Stimulated activated naive CD8-positive, alpha-beta T cell treated with anti-CD3 and anti-CD28 coated beads, Interleukin-15, Interleukin-2, amounts not matched to agents 100 U/mL and 50 U/mL, for 24 hours (primary cell): ENCODE measurements at regions not wholly inside any gene's neighbourhood (a gene's known extent, or its start where the extent isn't known, plus 50 kb on each side); places are given as distances from the start of the nearest gene placed in this dataset.

Experiments used
- ATAC-seq: fragments of 150-1000 bp; cut with Tn5 transposase; one replicate; pipeline ENCODE4 v1.10.0; 2021
- DNase-seq: peaks from one replicate; pipeline ENCODE4 v3.0.0; 2021

DNA sequence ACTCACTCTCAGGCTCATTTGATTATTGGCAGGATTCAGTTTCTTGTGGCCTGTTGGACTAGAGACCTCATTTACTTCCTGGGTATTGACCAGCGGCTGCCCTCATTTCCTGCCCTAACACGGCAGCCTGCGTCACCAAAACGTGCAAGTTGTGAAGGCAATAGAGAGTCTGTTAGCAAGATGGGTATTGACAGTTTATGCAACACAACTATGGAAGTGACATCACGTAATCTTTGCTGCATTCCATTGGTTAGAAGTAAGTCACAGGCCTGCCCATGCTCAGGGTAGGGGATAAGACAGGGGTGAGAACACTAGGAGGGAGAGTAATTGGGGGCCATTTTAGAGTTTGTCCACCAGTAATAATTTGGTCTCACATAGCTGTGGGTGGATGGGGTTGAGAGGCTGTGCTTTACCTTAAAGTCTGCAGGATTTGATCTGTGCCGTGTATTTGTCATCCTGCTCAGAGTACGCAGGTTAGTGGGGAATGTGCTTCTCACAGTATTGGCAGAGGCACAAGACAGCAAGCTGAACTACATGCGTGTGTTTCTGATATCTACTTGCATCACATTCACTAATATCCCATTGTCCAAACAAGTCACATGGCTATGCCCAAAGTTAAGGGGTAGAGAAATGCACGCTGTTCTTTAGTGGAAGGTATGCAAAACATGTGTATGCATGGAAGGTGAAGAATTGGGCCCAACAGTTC is 83.3 kb downstream of the EDEM1 start:
- no peak for ATAC-seq

DNA sequence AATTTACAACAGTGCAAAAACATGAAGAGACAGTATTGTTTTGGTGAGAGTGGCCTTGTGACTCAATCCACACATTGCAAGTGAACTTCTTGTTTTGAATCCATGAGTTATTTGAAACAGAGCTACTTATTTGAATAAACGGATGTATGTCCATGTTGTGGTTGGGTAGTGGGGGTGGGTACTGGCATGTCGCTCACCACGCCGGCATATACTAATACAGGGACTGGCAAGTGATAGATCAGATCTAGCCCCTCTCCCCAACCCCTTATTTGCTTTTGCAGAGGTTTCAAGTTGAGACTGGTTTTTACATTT is 83.8 kb downstream of the EDEM1 start:
- ATAC-seq: no peak
- no peak for DNase-seq

More for the DNA sequence above, 83.3 kb downstream of the EDEM1 start:
- no peak for DNase-seq

DNA sequence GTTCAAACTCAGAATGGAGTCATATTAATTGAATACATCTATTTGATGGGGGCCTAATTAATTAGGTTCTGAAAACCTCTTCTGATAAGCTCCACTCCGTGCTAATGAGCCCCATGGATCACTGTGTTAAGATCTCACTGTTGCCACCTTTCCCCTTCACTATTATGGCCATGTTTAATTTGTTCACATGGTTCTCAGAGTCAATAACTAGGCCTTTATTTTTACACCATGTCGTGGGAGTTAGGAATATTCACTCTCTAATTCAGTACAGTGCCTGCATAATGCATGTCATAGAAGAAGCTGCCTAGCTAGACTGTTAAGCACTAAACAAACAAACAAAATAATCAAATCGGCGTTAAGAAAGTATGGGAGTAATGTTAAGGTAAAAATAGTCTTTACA is 84.9 kb downstream of the EDEM1 start:
- ATAC-seq: no peak

DNA sequence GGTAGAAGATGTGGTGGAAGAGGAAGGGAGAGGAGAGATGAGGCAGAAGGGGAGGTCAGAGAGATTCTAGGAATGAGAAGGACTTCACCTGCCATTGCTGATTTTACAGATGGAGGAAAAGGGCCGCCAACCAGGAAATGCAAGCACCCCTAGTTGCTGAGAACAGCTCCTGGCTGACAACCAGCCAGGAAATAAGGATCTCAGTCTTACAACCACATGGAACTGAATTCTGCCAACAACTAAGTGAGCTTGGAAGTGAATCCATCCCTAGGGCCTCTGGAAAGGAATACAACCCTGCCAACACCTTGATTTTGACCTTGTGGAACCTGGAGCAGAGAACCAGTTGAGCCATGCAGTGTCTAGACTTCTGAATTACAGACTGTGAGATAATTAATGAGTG is 86.6 kb downstream of the EDEM1 start:
- ATAC-seq (no peak), DNase-seq (no peak)

More for the DNA sequence above, 84.9 kb downstream of the EDEM1 start:
- no peak for DNase-seq

DNA sequence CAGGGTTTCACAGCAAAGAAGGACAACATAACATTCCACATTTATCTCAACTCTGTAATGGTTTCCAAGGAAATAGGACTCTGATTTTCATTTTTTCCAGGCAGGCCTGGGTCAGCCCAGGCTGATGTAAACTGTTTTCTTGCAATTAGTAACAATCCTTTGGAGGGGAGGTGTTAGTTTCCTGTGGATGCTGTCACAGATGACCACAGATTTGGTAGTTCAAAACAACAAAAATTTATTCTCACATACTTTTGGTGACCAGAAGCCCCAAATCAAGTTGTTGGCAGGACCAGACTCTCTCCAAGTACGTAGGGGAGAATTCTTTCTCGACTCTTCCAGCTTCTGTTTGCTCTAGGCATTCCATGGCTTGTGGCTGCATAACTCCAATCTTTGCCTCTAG is 88.0 kb downstream of the EDEM1 start:
- DNase-seq (no peak), ATAC-seq (no peak)

DNA sequence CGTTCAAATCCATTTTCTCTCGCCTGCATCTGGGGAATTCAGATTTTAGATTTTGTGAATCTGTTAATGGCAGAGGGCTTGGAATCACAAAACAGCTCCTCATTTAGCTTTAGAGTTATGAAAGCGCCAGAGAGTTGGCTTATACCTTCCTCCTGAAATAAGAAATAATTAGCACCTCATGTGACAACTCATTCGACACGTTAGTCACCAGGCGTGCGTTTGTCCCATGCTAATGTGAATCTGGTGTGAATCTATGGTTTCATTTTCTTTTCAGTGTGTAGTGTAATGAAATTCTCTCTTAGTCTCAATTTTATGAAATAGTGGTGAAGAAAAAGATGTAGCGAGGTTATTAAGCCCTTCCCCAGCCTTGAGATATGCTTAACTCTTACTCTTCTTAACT is 89.4 kb downstream of the EDEM1 start:
- ATAC-seq: no peak
- DNase-seq: no peak

DNA sequence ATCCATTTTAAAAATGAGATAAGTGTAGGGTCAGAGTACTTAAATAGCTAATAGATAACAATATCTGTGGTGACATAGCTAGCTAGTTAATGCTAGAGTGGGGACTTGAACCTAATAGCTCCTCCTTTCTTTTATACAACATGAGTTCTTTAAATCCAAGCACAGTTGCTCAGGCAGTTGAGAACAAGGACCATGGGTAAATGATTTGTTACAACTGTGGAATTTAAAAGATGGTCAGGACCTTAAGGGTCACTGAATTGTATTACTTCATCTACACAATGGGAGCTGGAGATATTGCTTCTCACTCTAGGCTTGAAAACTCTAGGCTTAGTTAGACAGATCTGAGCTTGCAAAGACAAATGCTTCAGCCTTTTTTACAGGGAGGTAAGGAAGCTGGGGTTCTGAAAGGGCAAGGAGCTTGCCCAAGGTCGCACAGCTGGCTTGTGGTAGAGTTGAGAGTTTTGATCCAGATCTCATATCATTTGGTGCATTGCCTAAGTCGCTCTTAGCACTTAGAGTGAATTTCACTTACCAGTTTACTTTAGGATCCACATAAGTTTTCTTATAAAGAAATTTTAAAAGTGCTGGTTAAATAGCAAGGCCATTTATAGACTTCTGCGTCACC is 90.2 kb downstream of the EDEM1 start:
- ATAC-seq (no peak), DNase-seq (no peak)

DNA sequence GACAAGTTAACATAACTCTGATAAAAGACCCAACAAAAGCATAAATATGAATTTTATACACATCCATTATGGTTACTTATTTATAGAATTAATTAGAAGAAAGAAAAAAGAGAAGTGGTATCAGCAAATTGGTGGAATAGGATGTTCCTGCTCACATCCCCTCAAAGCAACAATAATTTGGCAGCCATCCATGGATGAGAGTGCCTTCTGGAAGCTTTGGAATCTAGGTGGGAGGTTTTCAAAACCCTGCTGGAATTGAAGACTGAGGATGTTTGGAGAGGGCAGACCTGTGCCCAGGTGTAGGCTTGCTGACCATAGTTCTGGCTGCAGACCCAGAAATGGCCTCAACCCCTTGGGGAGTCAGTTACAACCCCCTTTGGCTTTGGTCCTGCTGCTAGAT is 91.2 kb downstream of the EDEM1 start:
- ATAC-seq (no peak), DNase-seq (no peak)

DNA sequence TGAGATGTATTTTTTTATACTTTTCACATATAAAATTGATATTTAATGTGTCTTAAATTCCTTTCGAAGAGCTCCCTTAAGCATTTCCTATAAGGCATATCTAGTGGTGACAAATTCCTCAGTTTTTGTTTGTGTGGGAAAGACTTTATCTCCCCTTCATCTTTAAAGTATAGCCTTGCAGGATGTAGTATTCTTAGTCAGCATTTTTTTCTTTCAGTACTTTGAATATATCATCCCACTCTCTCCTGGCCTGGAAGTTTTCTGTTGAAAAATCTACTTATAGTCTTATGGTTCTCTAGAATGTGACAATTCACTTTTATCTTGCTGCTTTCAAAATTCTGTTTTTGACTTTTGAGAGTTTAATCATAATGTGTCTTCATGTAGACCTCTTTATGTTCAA is 95.2 kb downstream of the EDEM1 start:
- ATAC-seq (no peak), DNase-seq (no peak)

DNA sequence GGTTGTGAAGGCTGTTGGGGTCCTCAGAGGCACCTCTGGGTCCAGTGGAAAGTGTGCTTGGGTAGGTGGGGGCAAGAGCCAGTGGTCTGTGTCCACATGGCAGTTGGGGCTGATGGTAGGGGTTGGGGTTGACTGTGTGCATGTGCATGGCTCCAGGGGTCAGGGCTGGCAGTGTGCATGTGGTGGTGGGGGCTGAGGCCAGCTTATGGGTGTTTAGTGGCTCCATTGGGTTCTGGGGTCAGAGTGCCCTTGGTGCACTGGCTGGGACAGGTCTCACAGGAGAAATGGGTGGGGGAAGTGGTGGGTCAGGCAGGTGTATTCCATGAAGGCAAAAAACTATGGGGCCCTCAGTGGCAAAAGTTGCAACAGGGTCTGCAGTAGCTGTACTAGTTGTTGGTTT is 97.9 kb downstream of the EDEM1 start:
- ATAC-seq (no peak), DNase-seq (no peak)

DNA sequence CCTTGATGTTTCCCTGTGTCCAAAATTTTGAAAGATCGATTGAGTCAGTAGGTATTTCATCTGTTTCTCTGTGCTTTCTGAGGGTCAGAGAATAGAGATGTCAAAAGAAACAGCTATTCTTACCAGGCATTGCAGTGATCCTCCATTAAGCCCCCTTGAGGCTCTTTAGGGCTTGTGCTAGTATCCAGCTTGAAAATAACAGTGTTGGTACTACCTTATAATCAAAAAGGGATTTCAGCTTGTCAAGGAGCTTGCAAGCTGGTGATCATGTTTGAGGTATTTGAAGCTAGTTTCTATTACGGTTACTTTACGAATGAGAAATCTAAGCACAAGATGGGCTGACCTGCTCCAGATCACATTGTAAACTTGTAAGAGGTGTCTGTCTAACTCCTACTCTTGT is 103.4 kb downstream of the EDEM1 start:
- DNase-seq: no peak
- ATAC-seq: no peak

DNA sequence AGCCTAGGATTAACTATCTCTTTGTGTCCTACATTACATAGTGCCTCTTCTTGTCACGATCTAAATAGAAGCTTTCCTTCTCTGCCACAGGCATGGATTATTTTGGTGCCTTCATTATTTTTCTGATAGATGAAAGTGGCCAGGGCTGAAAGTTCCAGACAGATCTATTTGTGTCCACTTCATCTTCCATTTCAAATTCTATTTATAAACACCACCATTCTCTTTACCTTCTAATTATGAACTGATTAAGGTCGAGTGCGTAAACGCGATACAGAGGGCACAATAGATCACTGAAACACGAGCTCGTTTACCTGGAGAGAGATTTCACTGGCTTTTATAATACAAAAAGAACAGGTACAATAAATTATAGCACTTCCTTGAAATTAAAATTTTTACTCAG is 105.0 kb downstream of the EDEM1 start:
- ATAC-seq (no peak), DNase-seq (no peak)

DNA sequence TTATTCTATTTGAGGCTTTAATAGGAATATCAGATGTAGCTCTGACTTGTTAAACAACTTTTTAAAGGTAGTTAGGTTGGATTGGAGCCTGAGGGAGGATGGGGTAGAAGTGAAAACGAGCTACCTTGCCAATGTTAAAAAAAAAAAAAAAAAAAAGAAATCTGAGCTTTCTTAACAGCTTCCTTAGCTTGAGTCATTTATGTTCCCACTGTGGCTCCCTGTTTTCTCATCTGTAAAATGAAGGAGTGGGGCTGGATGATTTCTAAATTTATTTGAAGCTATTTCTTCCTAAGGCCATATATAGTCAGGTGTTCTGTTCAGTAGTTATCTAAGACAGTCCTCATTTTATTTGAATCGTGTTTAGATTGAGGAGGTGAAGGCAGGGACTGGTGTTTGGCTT is 105.7 kb downstream of the EDEM1 start:
- DNase-seq (no peak), ATAC-seq (no peak)

DNA sequence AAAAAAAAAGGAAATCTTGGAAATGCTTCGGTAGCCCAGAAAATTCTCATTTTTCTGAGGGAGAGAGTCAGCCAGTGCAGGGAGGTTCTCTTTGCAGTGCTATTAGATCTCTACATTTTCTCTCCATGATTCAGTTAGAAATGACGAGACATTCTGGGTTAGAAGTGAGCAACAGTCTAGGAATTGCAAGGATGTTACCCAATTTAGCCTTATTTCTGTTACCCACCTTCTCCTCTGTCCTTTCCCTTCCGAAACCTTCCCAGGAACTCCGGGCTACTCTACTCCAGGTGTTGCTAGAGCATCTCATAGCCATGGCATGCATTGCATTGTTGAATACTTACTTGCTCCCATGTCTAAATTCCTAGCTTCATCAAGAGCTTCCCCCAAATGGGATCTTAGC is 106.8 kb downstream of the EDEM1 start:
- DNase-seq: no peak
- ATAC-seq: no peak

DNA sequence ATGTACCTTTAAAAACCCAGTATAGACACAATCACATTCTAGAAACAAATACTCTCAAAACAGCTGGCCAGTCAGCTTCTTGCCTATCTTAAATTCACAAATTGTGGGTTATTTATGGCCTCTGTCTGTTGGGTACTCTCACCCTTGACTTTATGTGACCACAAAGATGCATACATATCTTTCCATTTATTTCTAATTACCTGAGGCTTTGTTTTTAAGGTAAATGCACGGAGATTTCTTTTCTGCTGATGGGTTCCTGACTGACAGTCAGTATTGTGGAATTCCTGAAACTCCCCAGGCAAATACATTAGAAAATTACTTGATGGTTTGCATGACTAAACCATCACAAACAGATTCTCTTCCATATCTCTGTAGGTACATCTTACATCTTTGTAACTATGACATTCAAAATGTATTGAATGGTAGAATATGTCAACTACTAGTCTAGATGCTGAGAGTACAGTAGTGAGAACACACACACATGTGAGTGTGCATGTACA is 107.7 kb downstream of the EDEM1 start:
- no peak for ATAC-seq
- no peak for DNase-seq

DNA sequence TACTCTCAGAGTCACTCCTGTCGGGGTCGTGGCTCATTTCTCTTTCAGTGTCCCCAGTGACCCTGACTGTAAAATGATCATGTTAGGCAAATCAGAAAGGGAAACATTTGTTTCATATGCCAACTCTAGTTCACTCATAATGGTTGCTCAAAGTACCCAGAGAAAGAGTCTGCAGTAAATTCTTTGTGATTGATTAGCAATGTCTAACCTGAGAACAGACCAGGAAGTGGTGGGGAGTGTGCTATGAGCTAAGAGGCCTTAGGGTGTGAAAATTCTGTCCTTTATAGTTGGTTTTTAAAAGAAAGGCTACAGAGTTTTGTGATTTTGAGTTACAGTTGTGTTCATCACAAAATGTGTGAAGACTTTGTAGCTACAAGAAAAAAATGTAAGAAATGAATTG is 108.9 kb downstream of the EDEM1 start:
- ATAC-seq (no peak), DNase-seq (no peak)

DNA sequence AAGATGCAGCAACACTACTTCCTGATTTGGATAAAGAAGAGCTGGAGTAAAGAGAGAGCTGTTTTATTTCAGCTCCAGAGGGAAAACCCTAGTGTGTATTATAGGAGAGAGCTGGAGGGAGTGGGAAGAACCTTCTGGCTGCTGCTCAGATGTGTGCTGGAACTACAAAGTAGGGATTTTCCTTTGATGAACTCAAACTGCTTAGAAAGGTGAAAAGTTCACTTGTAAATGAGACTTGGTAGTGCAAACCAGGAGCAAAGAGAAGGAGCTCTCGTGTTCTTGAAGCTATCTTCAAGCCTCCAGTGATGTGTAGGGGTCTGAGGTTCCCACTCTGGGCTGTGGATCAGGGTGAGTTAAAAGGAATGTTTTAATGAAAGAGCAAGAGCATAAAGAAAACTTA is 110.4 kb downstream of the EDEM1 start:
- ATAC-seq: no peak
- DNase-seq: no peak

DNA sequence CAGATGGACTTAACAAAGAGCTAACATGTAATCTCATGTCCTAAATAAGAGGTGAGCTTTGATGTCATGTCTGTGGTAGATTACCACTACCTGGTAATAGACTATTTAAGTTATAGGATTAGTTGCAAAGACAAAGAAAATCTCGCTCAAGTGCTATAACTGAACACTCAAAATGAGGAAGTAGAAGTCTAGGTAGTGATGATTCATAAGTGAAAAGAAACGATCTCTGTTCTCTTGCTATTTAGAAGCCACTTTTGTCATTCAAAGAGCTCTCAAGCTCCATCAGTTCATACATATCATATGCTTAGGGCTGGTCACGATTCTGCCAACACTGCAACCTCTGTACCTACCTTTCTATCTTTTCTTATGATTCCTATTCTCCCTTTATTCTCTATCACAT is 110.9 kb downstream of the EDEM1 start:
- DNase-seq (no peak), ATAC-seq (no peak)

DNA sequence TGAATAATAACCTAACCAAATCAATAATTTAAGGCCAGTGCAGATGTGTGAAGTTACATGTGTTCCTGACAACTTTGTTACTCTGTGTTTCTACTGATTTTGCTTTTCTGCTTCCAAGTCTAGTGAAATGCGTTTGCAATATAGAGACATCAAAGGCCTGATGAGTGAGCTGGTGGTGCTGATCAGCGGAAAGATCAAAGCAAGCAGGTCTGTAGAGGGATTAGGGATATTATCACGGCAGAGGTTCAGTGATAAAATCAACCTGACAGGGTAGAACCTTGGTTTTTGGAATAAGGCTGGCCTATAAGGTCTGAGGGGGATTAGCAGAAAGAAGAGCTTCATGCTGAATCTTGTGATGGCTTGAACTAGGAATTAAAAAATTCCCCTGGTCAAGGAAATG is 111.7 kb downstream of the EDEM1 start:
- DNase-seq (no peak), ATAC-seq (no peak)

DNA sequence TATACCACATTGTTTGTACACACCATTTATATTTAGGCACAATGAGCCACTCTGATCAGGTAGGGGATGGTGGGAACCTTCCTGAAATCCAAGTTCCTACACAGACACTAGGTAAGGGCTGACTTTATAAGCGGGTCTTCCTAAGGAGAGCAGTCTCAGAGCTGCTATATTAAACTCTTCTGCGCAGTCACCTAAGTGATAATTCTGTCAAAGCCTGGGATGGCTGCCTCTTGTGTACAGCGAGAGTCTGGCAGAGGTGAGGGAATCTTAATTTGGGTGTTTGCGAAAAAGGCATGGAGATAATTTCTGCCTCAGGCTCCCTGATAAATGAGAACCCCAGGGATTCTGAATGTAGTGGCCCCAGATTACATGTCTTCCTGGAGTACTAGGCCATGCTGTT is 113.1 kb downstream of the EDEM1 start:
- ATAC-seq (no peak), DNase-seq (no peak)

DNA sequence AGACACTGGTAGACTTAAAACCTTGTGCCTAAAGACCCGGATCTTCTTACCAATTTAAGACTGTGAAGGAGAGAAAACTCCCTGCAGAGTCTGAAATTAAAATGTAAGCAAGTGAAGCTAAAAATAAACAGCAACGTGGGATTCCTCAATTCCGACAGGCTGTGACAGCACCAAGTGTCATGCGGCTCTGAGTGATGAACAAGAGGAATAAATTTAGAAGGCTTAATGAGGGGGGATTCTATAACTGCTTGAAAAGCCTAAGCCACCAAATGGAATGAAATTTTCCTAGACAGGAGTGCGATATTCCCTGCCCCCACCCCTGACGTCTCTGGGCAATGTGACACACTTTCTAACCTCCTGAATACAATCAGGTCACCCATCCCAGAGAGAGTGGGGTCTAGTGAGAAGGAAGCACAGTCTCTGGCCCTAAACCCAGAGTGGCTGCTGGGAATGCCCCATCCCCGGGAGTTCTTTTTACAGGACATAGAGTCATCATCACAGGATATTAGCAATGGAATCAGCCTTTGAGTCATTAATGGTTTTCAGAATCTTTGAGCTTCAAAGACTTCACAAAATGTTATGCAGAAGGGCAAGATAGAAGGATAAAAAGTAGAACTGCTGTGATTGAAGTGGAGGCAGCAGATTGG is 114.3 kb downstream of the EDEM1 start:
- ATAC-seq: no peak

DNA sequence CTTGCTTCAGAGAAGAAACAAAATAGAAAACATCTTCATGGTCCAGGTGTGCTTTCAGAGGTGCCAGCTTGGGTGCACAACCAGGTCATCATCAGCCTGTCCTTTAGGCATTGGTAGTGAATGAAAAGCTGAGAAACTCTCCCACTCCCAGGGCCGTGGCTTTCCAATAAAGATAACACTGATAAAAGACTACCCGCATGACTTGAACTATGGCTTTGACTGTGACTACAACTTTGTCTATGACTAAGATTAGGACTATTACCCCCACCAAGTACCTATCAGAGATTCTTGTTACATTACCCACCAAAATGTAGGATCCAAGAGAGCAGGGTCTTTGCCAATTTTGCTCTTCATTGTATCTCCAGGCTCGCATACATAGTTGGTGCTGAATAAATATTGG is 115.2 kb downstream of the EDEM1 start:
- no peak for ATAC-seq
- DNase-seq: no peak

More for the DNA sequence above, 114.3 kb downstream of the EDEM1 start:
- no peak for DNase-seq

DNA sequence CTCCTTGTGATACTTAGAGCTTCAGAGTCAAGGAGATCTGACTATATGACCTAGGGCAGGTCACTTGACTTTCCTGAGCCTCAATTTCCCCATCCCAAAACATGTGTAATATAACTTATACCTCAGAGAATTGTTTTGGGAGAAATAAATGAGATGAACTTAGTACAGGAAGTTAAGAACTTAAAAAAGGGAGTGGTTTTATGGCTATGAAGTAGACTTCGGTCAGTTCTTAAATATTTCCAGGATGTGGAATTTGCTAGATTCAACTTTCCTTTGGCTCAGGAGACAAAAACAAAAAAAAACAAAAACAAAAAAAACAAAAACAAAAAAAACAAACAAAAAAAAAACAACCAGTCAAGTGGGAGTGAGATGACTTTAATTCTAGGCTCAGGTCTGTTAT is 116.7 kb downstream of the EDEM1 start:
- ATAC-seq: no peak
- no peak for DNase-seq
